Renal pelvis (tissue), 1 donor: ENCODE measurements at regions not wholly inside any gene's neighbourhood (a gene's known extent, or its start where the extent isn't known, plus 50 kb on each side); places are given as distances from the start of the nearest gene placed in this dataset.
A peak's percentile ranks its signal among the peaks of the same experiment; 100 is the strongest.

Source experiments
- DNase-seq: peaks from one replicate; pipeline ENCODE4 v3.0.0-alpha.2; 2013

DNA sequence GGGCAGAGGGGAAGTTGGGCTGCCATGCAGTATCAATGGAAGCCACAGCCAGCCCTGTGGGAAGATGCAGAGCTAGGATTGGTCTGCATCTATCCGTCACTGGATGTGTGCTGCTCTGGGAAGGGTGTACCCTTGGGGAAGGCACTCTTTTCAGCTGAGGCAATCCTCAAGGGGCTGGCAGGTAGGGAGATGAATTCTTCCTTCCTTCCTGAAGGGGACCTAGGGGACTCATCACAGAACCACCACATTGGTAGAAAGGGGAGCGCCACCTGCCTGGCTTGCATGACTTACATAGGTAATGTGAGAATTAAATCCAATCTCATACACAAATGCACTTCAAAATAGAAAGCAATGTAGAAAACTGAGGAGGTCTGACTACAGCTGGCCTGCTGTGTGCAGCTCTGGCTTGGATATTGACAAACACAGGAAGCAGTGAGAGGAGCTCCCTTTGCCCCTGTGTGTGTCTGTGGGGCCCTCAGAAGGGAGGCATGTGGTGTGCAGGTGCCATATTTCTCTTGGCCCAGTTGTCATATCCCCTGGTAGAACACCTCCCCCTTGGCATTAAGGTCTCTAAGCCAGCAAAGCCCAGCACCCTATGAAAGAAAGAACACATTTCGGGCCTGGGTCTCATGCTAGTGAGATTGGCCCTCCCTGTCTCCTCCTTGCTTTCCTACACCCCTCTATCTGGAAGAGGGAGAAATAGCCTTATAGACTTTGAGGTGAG, 260.3 kb upstream of the MOCS1 start:
- no peak for DNase-seq

DNA sequence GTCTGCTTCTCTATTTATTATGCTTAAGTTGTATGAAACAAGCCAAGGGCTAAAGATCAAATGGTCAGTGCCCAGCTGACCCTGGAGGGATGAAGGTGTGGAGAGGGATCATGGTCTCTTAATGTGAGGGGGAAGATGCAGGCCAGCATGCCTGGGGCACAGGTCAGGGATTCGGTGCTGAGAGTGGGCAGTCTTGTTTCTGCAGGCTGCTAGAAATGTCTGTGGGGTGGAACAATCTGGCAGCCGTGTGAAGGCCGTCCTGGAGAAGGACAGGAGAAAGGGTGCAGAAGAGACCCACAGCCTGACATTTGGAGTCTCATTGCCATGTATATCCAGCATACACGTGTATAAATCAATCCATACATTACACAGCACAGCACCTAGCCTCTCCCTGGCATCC, 258.3 kb upstream of the MOCS1 start:
- DNase-seq = no peak

GRCh38 chr6:40188931-40189330, 254.7 kb upstream of the MOCS1 start:
- no peak for DNase-seq

- no peak for DNase-seq
These were observed 253.4 kb upstream of the MOCS1 start for GRCh38 chr6:40187535-40188144.

- DNase-seq = no peak
These were observed 251.2 kb upstream of the MOCS1 start for GRCh38 chr6:40185486-40185885.

DNA sequence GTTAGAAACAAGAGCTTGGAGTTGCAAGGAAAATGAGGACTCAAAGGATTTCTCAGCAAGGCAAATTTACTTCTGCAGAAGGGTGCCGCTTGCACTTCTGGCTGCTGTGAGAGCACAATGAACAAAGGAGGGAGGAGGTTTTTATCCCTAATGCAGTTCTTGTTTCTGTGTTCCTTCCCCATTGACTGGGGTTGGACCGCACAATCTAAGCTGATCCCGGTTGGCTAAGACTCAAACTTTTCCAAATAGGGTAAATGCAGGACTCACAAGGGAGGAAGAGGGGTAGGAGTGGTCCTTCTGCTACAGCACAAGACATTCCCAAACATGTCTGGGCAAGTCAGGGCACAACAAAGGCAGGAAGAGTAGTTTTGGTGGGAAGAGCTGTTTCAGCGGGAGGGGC, 249.6 kb upstream of the MOCS1 start:
- no peak for DNase-seq

DNA sequence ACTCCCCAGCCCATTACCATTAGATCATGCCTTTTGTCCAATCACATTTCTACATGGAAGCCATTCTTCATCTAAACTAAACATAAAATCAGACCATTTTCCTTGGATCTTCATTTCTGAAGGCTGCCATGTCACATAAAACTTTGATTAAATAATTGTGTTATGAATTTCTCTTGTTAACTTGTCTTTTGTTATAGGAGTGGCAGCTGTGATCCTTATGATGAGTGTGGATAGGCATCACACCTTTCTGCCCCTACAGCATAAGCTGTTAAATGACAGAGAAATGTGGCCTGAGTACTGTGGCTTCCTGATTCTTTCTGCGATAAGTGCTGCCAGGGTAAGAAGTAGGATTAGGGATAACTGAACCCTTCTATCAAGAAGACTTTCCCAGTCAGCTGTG, 247.1 kb upstream of the MOCS1 start:
- no peak for DNase-seq

- no peak for DNase-seq
These were observed 246.0 kb upstream of the MOCS1 start for GRCh38 chr6:40180271-40180670.

GRCh38 chr6:40179496-40179895, 245.2 kb upstream of the MOCS1 start:
- no peak for DNase-seq

DNA sequence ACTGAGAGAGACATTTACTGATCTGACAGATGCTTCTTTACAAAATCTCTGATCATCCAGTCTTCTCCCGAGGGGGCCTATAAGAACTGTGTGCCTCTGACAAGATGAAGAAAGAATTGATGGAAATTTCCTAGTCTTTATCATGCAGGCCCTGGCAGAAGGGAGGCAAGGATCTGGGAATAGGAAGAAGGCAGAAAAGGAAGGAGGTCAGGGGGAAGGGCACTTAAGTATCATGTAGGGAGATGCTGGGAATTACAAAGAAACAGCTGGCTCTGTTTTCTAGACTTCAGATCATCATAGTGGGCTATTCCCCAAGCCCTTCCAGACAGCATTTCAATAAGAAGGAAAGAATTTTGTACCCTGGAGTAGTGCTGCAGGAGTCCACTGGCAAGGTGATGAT, 243.3 kb upstream of the MOCS1 start:
- no peak for DNase-seq

- DNase-seq = no peak
These were observed 241.9 kb upstream of the MOCS1 start for GRCh38 chr6:40176152-40176551.

DNA sequence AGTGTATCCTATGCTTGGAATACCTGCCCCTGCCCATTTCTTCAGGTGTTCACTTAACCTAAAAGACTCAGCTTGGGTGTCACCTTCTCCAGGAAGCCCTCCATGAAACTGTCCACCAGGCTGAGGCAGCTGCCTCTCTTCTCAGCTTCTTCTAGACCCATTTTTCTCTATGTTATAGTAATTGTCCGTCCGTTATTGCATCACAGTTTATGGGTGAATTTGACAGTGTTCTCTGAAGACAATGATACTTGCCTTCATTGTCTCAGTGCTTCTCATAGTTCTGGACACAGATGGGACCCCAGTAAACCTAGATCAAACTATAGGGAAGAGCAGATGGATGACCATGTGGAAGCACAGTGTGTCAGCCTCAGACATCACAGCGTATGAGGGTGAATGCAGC, 238.0 kb upstream of the MOCS1 start:
- DNase-seq = no peak

DNA sequence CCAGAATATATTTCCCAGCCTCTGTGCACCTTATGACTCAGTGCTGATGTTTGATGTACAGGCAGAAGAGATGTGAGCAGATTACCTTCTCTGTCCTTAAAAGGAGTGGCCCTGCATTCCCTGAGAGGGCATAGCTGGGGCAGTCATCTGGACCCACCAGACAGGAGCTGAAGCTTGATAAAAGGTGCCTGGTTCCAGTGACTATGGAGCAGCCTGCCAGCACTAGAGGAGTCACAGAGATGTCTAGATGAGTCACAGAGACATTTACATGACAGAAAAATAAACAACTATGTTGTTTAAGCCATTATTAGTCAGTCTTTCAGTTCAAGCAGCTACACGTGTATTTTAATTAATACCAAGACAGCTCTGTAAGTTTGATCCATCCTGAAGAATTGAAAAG, 237.1 kb upstream of the MOCS1 start:
- no peak for DNase-seq

DNA sequence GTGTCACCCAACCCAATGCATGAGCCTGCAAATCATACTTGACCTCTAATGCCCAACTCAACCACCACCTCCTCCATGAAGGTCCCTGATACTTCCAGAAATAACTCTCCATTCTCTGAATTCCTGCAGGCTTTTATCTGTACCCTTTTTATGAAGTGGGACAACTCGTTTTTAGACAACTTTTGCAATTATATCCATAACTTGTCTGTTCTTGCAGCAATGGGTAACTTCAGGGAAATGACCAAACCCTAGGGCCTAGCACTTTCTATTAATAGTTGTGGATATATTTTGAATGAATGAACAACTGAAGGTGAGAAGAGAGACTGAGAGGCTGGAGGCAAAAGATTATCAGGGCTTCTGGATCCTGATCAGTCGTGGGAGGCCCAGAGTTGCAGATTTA, 236.6 kb upstream of the MOCS1 start:
- DNase-seq = no peak

- no peak for DNase-seq
These were observed 235.6 kb upstream of the MOCS1 start for GRCh38 chr6:40169878-40170277.

DNA sequence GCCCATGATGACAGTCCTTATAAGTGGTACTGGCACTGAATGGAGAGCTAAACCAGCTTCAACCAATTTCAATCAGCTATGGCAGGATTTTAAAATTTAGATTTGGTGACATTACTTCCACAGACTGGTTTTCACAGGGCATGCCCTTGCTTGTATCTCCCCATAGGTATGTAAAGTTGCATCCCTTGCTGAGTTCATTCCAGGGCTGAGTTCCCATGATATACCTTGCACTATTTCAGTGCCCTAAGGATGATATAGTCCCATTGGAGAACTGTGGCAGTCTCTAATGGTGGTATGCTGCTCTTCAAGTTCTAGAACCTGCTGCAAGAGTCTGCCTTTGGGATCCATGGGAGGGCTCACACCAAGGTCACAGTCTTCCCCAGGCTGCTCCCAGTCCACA, 232.7 kb upstream of the MOCS1 start:
- no peak for DNase-seq

GRCh38 chr6:40165036-40165709, 230.9 kb upstream of the MOCS1 start:
- no peak for DNase-seq

DNA sequence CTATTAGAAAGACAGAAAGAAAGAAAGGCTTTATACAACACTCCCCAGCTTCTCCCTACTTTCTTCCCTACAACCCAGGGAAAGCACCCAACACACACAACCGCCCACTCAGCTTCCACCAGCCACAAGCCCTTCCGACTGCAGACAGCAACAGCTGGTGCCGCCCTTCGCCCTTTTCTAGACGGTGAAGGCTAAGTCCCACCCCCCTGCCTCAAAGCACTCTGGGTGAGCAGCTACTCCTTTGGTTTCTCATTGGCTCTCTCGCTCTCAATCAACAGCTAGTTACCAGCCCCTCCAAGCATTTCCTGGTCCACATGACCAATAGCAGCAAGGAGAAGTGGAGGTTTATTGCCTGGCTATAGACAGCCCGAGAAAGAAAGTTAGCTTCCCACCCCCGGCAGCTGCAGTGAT, 230.1 kb upstream of the MOCS1 start:
- no peak for DNase-seq

GRCh38 chr6:40163924-40164323, 229.7 kb upstream of the MOCS1 start:
- DNase-seq = no peak

DNA sequence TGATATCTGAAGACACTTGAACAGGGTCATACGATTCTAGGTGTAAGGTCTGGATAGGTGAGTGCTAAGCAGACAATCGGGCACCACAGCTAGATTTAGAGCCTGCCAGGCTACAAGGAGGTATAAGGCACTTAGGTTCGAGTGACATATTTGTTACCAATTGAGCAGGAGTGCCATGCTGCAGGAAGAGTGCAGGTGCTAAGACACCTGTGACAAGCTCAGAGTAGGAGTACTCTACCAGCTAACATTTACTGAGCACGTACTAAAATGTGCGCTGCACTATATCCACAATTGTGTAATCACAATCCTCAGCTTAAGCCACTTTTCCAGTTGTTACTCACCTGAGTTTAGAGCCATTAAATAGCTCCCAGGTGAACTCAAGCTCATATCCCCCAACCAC, 227.8 kb upstream of the MOCS1 start:
- DNase-seq = no peak

DNA sequence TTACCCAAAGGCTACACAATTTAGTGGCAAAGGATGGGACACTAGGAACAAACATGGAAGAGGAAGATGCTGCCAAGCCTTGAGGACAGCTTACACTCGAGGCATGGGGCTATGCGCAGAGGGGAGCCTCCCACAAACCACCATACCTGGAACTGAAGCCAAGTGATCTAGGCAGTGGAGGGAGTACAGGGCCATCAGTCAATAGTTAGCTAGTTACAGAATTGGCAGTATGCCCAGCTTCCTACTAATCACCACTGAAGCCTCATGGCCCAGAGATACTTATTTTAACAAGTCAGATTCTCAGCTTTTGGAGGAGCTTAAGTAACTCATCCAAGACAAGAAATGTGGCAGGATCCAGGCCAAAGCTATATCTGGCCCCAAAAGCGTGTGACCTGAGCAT, 226.6 kb upstream of the MOCS1 start:
- no peak for DNase-seq

GRCh38 chr6:40159865-40160264, 225.6 kb upstream of the MOCS1 start:
- DNase-seq = no peak

DNA sequence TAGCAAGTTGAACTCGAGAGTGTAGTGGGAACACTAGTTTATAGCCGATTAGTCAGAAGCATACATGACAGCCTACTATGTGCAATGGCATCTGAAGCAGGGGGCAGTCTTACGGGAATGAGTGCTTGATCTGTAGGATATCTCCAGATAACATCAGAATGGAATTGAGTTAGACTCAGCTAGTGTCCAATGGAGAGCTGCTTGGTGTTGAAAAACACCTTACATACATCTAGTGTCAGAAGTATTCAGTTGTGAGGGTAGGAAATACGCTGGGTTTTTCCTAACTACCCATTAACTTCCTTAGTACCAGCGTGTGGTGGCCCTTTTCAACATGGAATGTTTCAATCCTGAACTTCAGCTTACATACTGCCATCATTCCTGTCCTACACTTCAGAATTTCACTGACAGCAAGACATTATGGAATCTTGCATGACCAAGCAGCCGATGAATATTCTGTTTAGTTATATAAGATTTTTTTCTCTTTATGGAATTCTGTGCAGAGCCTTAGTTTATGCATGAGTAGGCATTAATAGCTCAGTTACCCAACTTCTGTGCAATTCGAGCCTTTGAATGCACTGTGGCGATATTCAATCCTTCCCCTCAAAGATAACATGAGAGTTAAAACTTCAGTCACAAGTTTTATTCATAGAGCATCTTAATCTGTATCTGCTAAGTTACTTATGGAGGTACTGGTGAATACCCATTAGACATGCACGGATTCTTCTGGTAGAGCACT, 218.6 kb upstream of the MOCS1 start:
- DNase-seq = peak; percentile 31
